Tibial artery (tissue), 4 donors: ENCODE measurements at regions not wholly inside any gene's neighbourhood (a gene's known extent, or its start where the extent isn't known, plus 50 kb on each side); places are given as distances from the start of the nearest gene placed in this dataset.

Experiments used
- DNase-seq, 2 donors: peaks; one replicate each; pipeline ENCODE4 v3.0.0-alpha.2; 2019
- H3K27ac ChIP-seq, 2 donors: fragments of 200-600 bp; sonication (generic) in 1 of 2; 1 replicate in 1 of 2; 2 replicates in 1 of 2; pipeline ENCODE4 v1.5.1; 2018 to 2019; ENCODE audit warnings: mild to moderate bottlenecking in 1 of 2
- H3K27me3 ChIP-seq, 2 donors: fragments of 200-600 bp; sonication (generic) in 1 of 2; one replicate each; pipeline versions ENCODE4 v1.5.1 to v1.6.0; 2016 to 2019
- H3K36me3 ChIP-seq, 3 donors: fragments of 200-600 bp; sonication (generic) in 2 of 3; one replicate each; pipeline ENCODE4 v1.5.1; 2016 to 2019; ENCODE audit warnings: mild to moderate bottlenecking in 2 of 3
- H3K4me1 ChIP-seq, 4 donors: fragments of 200-600 bp; sonication (generic) in 2 of 4; 1 replicate in 3 of 4; 2 replicates in 1 of 4; pipeline ENCODE4 v1.5.1; 2016 to 2019
- H3K4me3 ChIP-seq, 2 donors: fragments of 200-600 bp; sonication (generic) in 1 of 2; 1 replicate in 1 of 2; 2 replicates in 1 of 2; pipeline ENCODE4 v1.5.1; 2018 to 2019; ENCODE audit warnings: mild to moderate bottlenecking in 2 of 2
- H3K9me3 ChIP-seq, 3 donors: fragments of 200-600 bp; sonication (generic) in 1 of 3; one replicate each; pipeline ENCODE4 v1.5.1; 2016 to 2019
- CTCF ChIP-seq, 2 experiments: fragments of 200-600 bp in 1 of 2; fragments of 450-650 bp in 1 of 2; IDR thresholded peaks; one replicate each; pipeline ENCODE4 v1.5.1; 2017 to 2019; ENCODE audit warnings: antibody characterized with exemption in 2 of 2, mild to moderate bottlenecking in 1 of 2, moderate library complexity in 1 of 2
- intact Hi-C: fragments of 100-400 bp; cut with DNase I; formaldehyde crosslinking; loops from one replicate; pipeline ENCODE4 v1.15.0; 2023; ENCODE audit warnings: low total_unique reads

DNA sequence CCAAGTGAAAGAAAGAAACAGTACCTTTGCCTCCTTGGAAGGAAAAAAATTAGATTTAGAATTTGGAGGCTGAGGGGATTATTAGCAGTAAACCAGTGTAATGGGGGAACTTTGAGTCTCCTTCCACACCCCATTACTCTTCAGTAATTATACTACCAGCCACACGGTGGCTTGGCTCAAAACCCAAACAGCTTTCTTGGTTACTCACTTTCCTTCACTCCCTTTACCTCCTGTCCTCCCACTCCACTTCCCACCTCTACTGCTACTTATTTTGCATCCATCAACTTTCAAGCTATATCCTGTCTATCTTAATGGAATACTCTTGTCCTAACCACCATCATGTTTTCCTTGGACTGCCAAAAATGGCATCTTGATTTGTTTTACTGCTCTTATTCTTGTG, 310.6 kb upstream of the AADAT start:
- DNase-seq = no peak
- no peaks in the 10 kb centered on the region for H3K4me1 ChIP-seq

DNA sequence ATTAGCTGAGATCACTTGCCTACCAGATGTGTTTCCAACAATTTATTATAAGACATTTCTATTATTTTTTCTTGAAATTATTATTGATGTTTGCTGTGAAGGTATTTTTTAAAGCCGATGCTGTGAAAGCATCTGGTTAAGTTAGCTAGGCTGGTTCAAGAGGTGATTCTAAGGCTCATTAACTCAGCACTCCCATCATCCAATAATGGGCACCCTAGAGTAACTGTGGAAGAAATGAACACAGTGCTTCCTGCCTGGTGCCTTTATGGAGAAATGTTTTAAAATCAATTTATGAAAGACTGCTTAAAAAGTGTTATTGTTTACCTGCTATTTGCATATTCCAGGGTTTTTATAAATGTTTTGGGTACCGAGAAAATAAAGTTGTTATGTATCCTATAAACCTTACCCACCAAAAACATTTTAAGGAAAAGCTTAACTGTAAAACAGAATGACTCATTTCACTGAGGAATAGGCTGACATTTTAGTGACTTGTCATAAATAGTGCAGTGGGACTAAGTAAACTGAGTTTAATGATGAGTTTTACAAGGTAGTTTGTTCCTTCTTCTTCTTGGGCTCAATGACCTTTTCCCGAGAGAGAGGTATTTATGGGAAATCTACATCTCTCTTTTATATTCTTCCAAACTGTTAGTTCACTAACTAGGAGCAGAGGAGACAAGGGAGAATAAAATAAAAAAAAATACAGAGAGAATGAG, 310.0 kb upstream of the AADAT start:
- no peak for DNase-seq
- Histone ChIP-seq H3K36me3 (no peaks in the 10 kb centered on the region), H3K27me3 (no peaks in the 10 kb centered on the region), H3K27ac (no peak overlapping the region), H3K4me1 (no peaks in the 10 kb centered on the region), H3K9me3 (no peaks in the 10 kb centered on the region), H3K4me3 (no peak overlapping the region)
- no peak for TF ChIP-seq CTCF (IDR thresholded peaks at IDR 0.05)
- intact Hi-C loops = no loop called here

More for the DNA sequence above, 310.6 kb upstream of the AADAT start:
- intact Hi-C loops = no loop called here
- Histone ChIP-seq H3K27ac (no peak overlapping the region), H3K4me3 (no peak overlapping the region), H3K27me3 (no peaks in the 10 kb centered on the region), H3K9me3 (no peaks in the 10 kb centered on the region), H3K36me3 (no peaks in the 10 kb centered on the region)
- TF ChIP-seq CTCF (IDR thresholded peaks at IDR 0.05) = no peak

DNA sequence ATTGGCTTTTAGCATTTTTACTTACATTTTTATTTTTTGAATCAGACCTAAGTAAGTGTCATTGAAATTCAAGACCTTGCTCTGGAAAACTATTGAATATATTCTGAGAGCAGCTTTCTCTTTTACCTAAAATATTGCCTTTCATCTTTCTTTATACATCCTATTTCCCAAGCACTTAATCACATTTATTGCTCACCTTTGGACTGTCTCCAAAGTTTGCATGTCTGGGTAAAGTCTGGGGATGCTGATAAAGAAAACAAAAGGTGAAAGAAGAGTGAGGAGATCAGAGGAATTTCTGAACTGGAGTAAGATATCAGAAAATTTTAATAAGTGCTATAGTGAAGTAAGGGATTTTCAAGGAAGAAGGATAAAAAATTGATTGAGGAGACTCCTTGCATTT, 308.5 kb upstream of the AADAT start:
- intact Hi-C loops = no loop called here
- no peak for DNase-seq
- Histone ChIP-seq H3K27ac (no peak overlapping the region), H3K27me3 (no peaks in the 10 kb centered on the region), H3K4me3 (no peak overlapping the region), H3K36me3 (no peaks in the 10 kb centered on the region), H3K4me1 (no peaks in the 10 kb centered on the region), H3K9me3 (no peaks in the 10 kb centered on the region)
- TF ChIP-seq CTCF (IDR thresholded peaks at IDR 0.05) = no peak

DNA sequence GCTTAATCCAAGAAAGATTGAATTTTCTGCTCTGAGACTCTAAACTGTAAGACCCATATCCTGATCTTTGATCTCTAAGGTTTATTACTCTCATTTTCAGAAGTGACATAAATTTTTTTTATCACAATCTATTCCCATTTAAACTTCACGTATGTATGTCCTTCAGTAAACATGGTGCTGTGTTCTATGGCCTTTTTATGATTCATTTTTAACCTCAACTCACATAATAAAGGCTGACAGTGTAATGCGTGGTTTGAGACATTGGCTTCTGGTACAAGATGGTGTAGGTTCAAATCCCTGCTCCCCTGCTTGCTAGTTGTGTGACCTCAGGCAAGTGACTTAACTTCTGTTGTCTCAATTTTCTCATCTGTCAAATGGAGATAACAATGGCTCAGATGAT, 306.0 kb upstream of the AADAT start:
- no peaks in the 10 kb centered on the region for H3K9me3 ChIP-seq
- no peak overlapping the region for H3K27ac ChIP-seq
- no peak overlapping the region for H3K4me3 ChIP-seq
- no peaks in the 10 kb centered on the region for H3K36me3 ChIP-seq
- no peak for DNase-seq
- no peaks in the 10 kb centered on the region for H3K4me1 ChIP-seq
- intact Hi-C loops = no loop called here
- no peaks in the 10 kb centered on the region for H3K27me3 ChIP-seq
- no peak for TF ChIP-seq CTCF (IDR thresholded peaks at IDR 0.05)

DNA sequence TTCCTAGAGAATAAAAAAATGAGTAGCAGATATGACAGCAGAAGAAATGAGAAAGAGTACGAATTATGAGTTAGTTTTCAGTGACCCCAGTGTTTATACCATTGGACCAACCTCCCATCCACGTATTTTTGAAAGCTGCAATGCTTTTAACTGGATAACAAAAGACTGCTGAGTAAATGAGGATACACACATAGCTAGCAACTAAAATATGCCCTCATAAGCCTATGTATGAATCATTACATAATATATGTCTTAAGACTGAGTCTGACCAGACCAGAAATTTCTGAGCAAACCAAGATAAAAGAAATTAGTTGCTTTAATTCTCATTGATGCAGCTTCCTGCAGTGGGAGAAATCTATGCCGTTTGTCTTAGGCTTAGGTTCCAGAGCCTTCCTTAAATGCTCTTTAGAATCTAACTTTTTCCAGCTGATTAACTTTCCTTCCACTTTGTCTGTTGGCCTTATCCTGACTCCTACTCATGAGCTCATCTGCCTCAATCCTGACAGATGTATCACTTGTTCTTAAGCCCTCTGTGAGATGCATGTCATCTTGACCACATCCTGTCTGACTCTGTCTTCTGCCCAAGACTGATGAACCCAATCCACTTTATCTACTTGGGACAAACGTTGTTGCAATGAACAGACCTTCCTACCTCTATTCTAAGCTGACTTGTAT, 301.4 kb upstream of the AADAT start:
- DNase-seq = no peak
- Histone ChIP-seq H3K4me1 (no peaks in the 10 kb centered on the region), H3K9me3 (no peaks in the 10 kb centered on the region), H3K36me3 (no peaks in the 10 kb centered on the region), H3K27ac (no peak overlapping the region), H3K4me3 (no peak overlapping the region), H3K27me3 (no peaks in the 10 kb centered on the region)
- intact Hi-C loops = no loop called here
- TF ChIP-seq CTCF (IDR thresholded peaks at IDR 0.05) = no peak
